Hematopoietic multipotent progenitor cell treated with erythropoietin and hydrocortisone succinate and interleukin-3 and kit ligand, for 6 days (in vitro differentiated cells): ENCODE measurements at regions not wholly inside any gene's neighbourhood (a gene's known extent, or its start where the extent isn't known, plus 50 kb on each side); places are given as distances from the start of the nearest gene placed in this dataset.
"Not testable (repeated sequence)": the region's sequence is repeated elsewhere in the genome, so short reads cannot be mapped to it uniquely, and the experiment has no call there.

Source experiments
- DNase-seq: peaks from one replicate; pipeline ENCODE4 v3.0.0-alpha.2; 2015

DNA sequence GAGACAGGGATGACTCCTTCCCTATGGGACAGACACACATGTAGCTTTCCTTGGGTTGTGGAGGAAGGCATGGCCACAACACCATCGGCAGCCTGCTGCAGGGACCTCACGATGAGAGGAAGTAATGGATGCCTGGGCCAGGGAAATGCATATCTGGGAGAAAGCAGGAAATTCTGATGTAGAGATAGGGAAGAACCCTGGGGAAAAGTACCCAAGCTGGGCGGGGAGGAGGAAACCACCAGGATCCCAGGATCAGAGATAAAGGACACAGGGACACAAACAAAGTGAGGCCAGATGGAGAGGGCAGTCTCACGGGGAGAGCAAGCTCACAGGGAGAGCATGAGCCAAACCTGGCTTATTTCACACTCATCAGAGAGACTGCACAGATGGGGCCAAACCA is 294.7 kb upstream of the TEKT4 start:
- not testable (repeated sequence) for DNase-seq

GRCh38 chr2:94577160-94577559 is 294.1 kb upstream of the TEKT4 start:
- not testable (repeated sequence) for DNase-seq

- DNase-seq = not testable (repeated sequence)
Measured at GRCh38 chr2:94579221-94579620, 292.0 kb upstream of the TEKT4 start.

DNA sequence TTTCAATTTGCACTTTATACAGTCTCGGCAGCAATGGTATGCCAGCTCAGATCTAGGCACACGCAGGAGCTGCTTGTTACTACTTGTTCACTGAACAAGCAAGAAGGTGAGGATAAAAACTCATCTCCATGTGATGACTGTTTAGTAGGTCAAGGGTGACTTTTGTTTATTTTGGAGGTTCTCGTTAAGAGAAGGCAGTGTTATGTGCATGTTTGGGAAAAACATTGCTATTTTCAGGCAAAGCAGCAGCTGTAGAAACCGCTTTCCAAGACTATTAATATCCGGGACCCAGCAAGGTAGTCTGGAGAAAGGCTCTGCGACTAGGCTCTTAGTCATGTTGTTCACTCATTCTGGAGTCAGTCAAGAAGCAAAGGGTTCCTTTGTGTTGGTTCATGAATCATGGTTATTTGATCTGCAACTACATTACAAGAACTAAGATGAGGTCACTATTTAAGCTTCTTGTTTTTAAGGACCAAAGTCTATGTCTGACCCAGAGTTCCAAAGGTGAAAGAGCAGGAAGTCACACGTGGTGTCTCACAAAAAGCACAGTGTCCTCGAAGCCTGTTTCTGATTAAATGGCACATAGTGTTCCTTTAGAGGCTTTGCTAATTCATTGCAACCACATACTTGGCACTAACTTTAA is 288.0 kb upstream of the TEKT4 start:
- DNase-seq = not testable (repeated sequence)

DNA sequence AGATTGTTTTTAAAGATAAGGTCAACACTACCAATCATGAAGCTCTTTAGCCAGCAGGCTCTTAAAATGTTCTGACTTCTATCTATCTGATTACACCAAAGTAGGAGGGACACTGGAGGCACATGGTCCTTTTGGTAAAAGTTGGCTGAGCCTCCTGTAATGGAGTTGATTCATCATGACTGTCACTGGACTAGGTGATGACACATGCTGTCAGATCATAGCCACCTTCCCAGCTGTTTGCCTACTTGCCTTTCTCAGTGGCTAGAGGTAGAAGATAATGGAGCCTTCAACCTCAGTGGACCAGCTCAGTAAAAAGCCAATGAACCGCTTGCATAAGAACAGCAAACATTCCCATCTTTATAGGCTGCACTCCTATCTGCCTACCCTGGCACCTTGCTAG is 286.7 kb upstream of the TEKT4 start:
- DNase-seq = not testable (repeated sequence)

GRCh38 chr2:94586032-94586982 is 284.9 kb upstream of the TEKT4 start:
- peak; percentile 11 for DNase-seq

GRCh38 chr2:94587042-94587441 is 284.2 kb upstream of the TEKT4 start:
- DNase-seq = not testable (repeated sequence)

GRCh38 chr2:94594019-94594836 is 277.0 kb upstream of the TEKT4 start:
- not testable (repeated sequence) for DNase-seq

- not testable (repeated sequence) for DNase-seq
Measured at GRCh38 chr2:94595956-94596355, 275.3 kb upstream of the TEKT4 start.

GRCh38 chr2:94598075-94598713 is 273.0 kb upstream of the TEKT4 start:
- not testable (repeated sequence) for DNase-seq

- not testable (repeated sequence) for DNase-seq
Measured at GRCh38 chr2:94600929-94601328, 270.3 kb upstream of the TEKT4 start.

GRCh38 chr2:94602466-94602865 is 268.8 kb upstream of the TEKT4 start:
- DNase-seq = no peak

GRCh38 chr2:94622113-94622618 is 249.1 kb upstream of the TEKT4 start:
- no peak for DNase-seq

- not testable (repeated sequence) for DNase-seq
Measured at GRCh38 chr2:94628953-94629352, 242.3 kb upstream of the TEKT4 start.

DNA sequence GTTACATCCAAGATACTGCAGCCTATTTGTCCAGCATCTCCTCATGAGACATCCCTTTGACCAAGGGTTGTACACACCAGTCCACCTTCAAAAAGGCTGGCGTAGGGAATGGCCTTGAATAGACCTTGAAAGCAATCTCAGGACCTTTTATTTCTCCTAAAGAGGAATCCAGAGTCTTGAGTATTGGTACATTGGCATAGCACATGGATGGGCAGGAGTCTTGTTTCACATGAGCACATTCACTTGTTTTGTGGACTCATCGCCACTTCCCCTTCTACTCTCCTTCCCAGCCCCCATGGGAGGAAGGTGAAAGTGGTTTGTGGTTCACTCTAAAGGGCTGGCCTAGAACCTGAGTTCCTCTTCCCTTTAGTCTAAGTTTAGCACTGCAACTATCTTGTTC is 229.8 kb upstream of the TEKT4 start:
- peak; percentile 1 for DNase-seq

DNA sequence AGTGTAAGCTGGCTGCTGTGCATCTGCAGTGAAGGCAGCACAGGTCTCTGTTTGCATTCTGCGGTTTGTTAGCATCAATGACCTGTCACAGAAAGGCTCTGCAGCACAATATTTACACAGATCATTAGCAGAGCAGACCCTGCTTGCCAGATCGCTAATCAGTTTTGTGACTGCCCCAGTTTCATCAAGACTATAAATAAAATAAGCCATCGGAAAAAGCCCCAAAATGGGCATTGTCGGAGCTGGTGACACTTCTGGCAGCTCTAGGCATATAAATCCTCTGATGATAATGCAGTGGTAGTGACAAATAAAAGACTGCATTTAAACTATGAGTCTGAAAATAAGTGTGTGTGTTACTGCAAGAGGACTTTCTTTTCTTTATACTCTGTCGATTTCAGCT is 219.1 kb upstream of the TEKT4 start:
- DNase-seq = not testable (repeated sequence)

DNA sequence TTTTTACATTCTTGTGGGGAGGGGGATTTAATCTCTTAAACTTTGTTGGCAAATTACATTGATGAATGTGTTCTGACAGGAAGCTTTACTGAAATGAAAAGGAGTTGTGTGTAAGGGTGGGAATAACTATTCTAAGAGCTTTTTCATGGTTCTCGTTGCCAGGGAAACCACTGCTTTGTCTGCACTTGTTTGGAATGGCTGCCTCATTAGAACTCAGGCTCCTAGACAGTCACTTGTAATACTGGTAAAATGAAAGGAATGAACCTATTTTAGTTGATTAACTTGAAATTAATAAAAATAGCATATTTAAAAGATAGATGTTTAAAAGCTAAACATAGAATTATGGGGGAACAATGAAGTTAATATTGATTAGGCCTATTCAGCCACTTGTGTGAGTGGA is 201.4 kb upstream of the TEKT4 start:
- not testable (repeated sequence) for DNase-seq

DNA sequence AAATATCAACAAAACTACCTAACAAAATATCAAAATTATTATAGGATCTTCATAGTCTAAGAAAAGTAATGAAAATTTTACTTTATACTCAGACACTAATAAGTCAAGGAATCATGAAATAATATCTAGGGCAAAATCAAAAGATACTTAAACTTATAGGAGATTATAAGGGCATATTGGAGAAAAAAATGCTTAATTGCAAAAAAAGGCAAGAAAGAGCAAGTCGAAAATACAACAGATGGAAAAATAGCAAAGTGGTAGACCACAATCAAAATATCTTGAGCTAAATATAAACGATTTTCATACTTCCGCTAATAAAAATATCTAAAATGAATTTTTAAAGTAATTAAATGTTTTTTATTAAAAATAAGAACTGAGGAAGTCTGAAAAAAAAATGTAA is 177.0 kb upstream of the TEKT4 start:
- not testable (repeated sequence) for DNase-seq

DNA sequence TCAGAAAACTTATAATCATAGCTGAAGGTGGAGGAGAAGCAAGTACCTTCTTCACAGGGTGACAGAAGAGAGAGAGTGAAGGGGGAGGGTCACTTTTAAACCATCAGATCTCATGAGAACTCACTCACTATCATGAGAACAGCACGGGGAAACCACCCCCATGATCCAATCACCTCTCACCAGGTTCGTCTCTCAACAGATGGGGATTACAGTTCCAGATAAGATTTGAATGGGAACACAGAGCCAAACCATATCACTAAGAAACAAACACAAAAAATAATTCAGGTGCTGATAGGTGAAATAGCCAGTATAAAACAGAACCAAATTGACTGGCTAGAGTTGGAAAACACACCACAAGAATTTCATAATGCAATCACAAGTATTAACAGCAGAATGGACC is 162.2 kb upstream of the TEKT4 start:
- DNase-seq = not testable (repeated sequence)

DNA sequence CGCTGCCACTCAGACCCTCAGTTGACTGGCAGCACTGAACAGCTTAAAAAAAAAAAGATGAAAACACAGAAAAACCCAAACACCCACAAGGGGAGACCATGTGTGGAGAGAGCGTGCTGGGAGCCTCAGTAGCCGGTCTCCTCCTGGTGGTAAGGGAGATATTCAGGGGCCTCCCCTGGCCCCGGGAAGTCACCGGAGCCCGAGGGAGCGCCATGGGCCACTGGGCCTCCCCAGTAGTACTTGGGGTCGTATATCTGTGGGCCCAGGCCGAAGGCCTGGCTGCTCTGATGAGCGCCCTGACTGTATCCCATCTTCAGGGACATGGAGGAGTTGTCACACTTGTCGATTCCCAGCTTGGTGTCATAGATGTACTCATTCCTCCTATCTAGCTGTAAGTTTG is 145.7 kb upstream of the TEKT4 start:
- no peak for DNase-seq

DNA sequence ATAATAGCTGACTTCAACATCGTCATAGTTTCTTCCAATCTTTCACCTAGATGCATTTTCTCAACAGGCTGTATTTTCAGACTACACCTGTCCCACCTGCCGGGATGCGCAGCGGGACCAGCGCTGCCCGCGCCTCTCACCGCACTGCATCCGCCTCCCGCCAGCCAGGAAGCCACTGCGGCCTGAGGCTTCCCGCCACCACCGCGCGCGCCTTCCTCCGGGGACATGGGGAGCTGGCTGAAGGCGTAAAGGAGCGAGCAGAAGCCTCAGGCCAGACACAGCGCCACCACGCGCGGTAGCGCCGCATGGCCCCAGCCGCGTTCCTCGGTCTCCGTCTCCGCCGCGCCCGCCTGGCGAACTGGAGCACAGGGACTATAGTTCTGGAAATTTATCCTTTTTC is 135.7 kb upstream of the TEKT4 start:
- DNase-seq = not testable (repeated sequence)

DNA sequence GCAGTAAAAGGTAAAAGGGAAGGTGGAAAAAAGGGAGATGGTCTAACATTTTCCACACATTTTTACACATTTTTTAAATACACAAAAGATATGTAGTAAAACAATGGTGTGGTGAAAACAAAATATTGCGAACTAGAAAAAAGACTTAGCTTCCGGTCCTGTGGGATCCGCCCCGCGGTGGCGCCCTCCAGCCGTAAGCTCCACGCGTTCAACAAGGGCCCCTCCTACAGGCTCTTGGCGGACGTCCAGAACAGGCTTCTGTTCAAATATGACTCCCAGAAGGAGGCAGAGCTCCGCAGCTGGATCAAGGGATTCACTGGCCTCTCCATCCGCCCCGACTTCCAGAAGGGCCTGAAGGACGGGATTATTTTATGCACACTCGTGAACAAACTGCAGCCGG is 134.1 kb upstream of the TEKT4 start:
- not testable (repeated sequence) for DNase-seq
